ENCODE measurements at regions not wholly inside any gene's neighbourhood (a gene's known extent, or its start where the extent isn't known, plus 50 kb on each side); places are given as distances from the start of the nearest gene placed in this dataset.

- Histone ChIP-seq H3K9me3 (no peaks in the 10 kb centered on the region), H3K4me1 (no peaks in the 10 kb centered on the region), H3K27ac (no peak overlapping the region), H3K36me3 (no peaks in the 10 kb centered on the region), H3K4me3 (no peak overlapping the region), H3K27me3 (no peaks in the 10 kb centered on the region)
- ATAC-seq (no peak), DNase-seq (no peak)
- no peak for TF ChIP-seq POLR2A (IDR thresholded peaks at IDR 0.05)
- TF ChIP-seq, protein P1, sequence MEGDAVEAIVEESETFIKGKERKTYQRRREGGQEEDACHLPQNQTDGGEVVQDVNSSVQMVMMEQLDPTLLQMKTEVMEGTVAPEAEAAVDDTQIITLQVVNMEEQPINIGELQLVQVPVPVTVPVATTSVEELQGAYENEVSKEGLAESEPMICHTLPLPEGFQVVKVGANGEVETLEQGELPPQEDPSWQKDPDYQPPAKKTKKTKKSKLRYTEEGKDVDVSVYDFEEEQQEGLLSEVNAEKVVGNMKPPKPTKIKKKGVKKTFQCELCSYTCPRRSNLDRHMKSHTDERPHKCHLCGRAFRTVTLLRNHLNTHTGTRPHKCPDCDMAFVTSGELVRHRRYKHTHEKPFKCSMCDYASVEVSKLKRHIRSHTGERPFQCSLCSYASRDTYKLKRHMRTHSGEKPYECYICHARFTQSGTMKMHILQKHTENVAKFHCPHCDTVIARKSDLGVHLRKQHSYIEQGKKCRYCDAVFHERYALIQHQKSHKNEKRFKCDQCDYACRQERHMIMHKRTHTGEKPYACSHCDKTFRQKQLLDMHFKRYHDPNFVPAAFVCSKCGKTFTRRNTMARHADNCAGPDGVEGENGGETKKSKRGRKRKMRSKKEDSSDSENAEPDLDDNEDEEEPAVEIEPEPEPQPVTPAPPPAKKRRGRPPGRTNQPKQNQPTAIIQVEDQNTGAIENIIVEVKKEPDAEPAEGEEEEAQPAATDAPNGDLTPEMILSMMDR (IDR thresholded peaks at IDR 0.05), result no peak
- intact Hi-C loops (cut with DNase I), result no loop called here
- WGBS, 4 donors, result 76 to 81% (median 77%) methylated on average over 7 of the region's 7 CpGs
Measured at GRCh38 chr2:104638190-104638858, 215.6 kb upstream of the POU3F3 start.

DNA sequence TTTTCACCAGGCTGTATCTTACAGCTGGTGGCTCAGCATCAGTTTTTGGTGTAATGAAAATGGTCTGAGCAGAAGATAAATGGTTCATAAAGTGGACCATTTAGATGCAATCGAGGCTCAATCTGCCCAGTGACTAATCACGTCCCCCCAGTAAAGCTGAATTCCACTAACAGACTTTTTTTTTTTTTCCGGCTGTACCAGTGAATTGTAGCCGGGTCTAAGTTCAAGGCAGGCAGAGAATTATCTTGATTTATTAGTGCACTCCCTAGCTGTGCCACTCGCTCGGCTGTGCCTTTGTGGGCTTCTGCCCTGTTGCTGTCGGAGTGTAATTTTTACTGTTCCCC lies 215.1 kb upstream of the POU3F3 start:
- no peak overlapping the region for H3K4me3 ChIP-seq
- H3K9me3 ChIP-seq, result no peaks in the 10 kb centered on the region
- no peak for DNase-seq
- no peaks in the 10 kb centered on the region for H3K4me1 ChIP-seq
- intact Hi-C loops (cut with DNase I), result no loop called here
- no peak for ATAC-seq
- no peaks in the 10 kb centered on the region for H3K27me3 ChIP-seq
- H3K36me3 ChIP-seq, result no peaks in the 10 kb centered on the region
- H3K27ac ChIP-seq, result no peak overlapping the region
- TF ChIP-seq POLR2A (IDR thresholded peaks at IDR 0.05), result no peak
- TF ChIP-seq, protein P1 (IDR thresholded peaks at IDR 0.05), result no peak
- WGBS, 4 donors, result 78 to 86% (median 83%) methylated on average over 7 of the region's 7 CpGs

- Histone ChIP-seq H3K4me1 (no peaks in the 10 kb centered on the region), H3K4me3 (no peak overlapping the region), H3K27me3 (no peaks in the 10 kb centered on the region), H3K27ac (no peak overlapping the region), H3K9me3 (peaks cover 0 to 5% (median 0%) of the 10 kb centered on the region in 12 donors), H3K36me3 (no peaks in the 10 kb centered on the region)
- DNase-seq (no peak), ATAC-seq (no peak)
- no peak for TF ChIP-seq POLR2A (IDR thresholded peaks at IDR 0.05)
- TF ChIP-seq, protein P1 (IDR thresholded peaks at IDR 0.05), result no peak
- WGBS, 4 donors, result 61 to 76% (median 67%) methylated on average over 2 of the region's 2 CpGs
- intact Hi-C loops (cut with DNase I), result no loop called here
Measured at GRCh38 chr2:104641786-104642185, 212.1 kb upstream of the POU3F3 start.

GRCh38 chr2:104648376-104648775 lies 205.5 kb upstream of the POU3F3 start:
- H3K27me3 ChIP-seq, result no peaks in the 10 kb centered on the region
- no peaks in the 10 kb centered on the region for H3K36me3 ChIP-seq
- no peak overlapping the region for H3K27ac ChIP-seq
- no peak overlapping the region for H3K4me3 ChIP-seq
- TF ChIP-seq, protein P1 (IDR thresholded peaks at IDR 0.05), result no peak
- TF ChIP-seq POLR2A (IDR thresholded peaks at IDR 0.05), result no peak
- no peaks in the 10 kb centered on the region for H3K4me1 ChIP-seq
- DNase-seq (no peak), ATAC-seq (no peak)
- peaks cover 0 to 5% (median 0%) of the 10 kb centered on the region in 12 donors for H3K9me3 ChIP-seq
- intact Hi-C loops (cut with DNase I), result no loop called here
- 64 to 76% (median 65%) methylated on average over 2 of the region's 2 CpGs for WGBS, 4 donors
